ENCODE measurements at regions not wholly inside any gene's neighbourhood (a gene's known extent, or its start where the extent isn't known, plus 50 kb on each side); places are given as distances from the start of the nearest gene placed in this dataset.

DNA sequence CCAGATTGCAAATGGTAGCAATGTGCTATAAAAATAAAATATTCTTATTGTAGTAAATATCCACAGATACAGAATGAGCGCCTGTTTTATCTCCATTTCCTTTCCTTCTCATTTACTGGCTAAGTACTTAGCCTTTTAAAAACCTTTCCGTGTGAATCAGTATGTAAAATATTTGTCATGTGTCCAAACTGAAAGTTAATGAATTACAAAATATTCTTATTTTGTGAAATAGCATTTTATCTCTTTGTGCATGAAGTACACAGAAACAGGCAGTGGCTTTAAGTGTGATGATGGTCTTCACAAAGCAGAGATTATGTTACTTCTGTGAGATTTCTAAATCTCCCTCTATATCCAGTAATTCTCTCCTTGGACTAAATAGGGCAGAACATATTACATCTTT, 56.7 kb upstream of the KIAA1217 start:
- DNase-seq: no peak

DNA sequence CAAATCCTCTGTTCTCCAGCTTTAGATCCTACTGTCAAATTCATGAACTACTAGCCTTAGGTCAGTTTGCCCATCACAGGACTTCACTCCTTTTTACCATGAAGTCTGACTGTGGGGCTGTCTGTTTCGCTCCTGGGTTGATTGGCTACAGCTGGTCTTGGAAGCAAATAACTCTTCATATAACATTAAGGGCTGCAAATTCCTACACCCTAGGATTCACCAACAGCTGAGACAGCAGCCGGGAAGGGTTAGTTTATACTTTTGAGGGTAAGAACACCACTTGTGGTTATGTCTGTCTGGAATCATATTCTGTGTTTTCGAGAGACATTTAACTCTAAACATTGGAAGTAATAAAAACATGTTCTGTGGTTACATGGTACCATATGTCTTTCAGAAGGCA, 55.9 kb upstream of the KIAA1217 start:
- DNase-seq: no peak

DNA sequence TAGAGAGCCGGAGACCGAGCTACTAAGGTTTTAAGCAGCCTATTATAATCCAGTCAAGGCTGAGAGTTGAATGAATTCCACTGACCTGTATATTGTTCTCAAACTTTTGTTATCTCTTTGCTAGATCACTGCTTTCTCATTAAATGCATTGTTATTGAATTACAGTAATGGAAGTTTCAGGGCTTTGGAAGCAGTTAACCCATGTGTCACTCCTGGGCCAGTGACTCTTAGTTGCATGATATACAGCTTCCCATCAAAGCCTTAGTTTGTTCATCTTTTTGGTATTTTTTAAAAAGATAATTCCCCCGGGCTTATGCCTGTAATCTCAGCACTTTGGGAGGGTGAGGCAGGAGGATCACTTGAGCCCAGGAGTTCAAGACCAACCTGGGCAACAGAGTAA, 55.4 kb upstream of the KIAA1217 start:
- no peak for DNase-seq

DNA sequence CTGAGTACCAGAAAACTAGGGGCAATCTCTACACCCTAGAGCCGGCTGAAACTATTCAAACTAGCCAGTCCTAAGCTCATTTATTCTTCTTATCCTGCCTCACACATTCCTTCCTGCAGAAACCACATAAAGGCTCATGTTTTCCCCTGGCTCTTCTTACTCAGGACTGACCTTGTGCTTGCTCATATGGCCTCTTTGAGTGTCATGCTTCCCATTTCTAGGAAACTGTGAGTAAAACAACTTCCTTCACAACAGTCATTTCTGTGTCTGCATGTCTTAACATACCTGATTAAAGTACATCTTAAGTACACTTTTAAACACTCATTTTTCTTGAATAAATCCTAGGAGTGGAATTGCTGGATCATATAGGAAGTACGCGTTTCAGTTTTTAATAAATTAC, 52.3 kb upstream of the KIAA1217 start:
- DNase-seq: no peak

DNA sequence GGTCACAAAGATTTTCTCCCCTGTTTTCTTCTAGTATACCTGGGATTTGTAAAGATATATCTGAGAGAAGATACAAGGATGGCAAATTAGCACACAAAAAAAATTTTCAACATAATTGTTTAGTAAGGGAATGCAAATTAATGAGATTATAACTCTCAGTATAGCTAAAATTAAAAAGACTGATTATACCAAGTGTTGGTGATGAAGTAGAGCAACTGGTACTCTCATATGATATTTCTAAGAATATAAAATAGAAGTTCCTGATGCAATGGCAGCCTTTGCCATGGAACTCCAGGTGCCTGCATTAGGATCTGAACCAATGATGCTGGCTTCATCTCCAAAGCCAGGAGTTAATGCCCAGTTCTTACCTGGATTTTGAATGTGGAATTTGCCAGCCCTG, 51.4 kb upstream of the KIAA1217 start:
- no peak for DNase-seq

Data from NCI-H774 (cell line).